ENCODE measurements at regions not wholly inside any gene's neighbourhood (a gene's known extent, or its start where the extent isn't known, plus 50 kb on each side); places are given as distances from the start of the nearest gene placed in this dataset.

GRCh38 chr12:60421741-60422140 is 825.9 kb downstream of the SLC16A7 start:
- no peaks in the 10 kb centered on the region for H3K4me1 ChIP-seq (ENCODE audit: control insufficient read depth, insufficient read depth, low read length, unreplicated experiment)
- H3K27me3 ChIP-seq (ENCODE audit: insufficient read depth, low read length), result no peaks in the 10 kb centered on the region
- no peak overlapping the region for H3K4me3 ChIP-seq (ENCODE audit: low read depth, low read length)
- H3K79me2 ChIP-seq (ENCODE audit: control insufficient read depth, insufficient read depth, low read length, unreplicated experiment), result no peaks in the 10 kb centered on the region
- no peak overlapping the region for H3K27ac ChIP-seq (ENCODE audit: low read depth, low read length)
- H2AFZ ChIP-seq (ENCODE audit: low read length, unreplicated experiment), result no peak overlapping the region
- peaks cover under 1% of the 10 kb centered on the region; the same call in 1 of the 2 replicates for H3K36me3 ChIP-seq (ENCODE audit: insufficient read depth, low read length)

GRCh38 chr12:60437297-60437696 is 841.5 kb downstream of the SLC16A7 start:
- Histone ChIP-seq H3K27ac (ENCODE audit: low read depth, low read length) (no peak overlapping the region), H3K4me3 (ENCODE audit: low read depth, low read length) (no peak overlapping the region), H3K27me3 (ENCODE audit: insufficient read depth, low read length) (no peaks in the 10 kb centered on the region), H3K4me1 (ENCODE audit: control insufficient read depth, insufficient read depth, low read length, unreplicated experiment) (no peaks in the 10 kb centered on the region), H2AFZ (ENCODE audit: low read length, unreplicated experiment) (no peak overlapping the region), H3K36me3 (ENCODE audit: insufficient read depth, low read length) (no peaks in the 10 kb centered on the region), H3K79me2 (ENCODE audit: control insufficient read depth, insufficient read depth, low read length, unreplicated experiment) (no peaks in the 10 kb centered on the region)

GRCh38 chr12:60441577-60441976 is 845.7 kb downstream of the SLC16A7 start:
- H3K79me2 ChIP-seq (ENCODE audit: control insufficient read depth, insufficient read depth, low read length, unreplicated experiment), result no peaks in the 10 kb centered on the region
- no peaks in the 10 kb centered on the region for H3K4me1 ChIP-seq (ENCODE audit: control insufficient read depth, insufficient read depth, low read length, unreplicated experiment)
- H3K4me3 ChIP-seq (ENCODE audit: low read depth, low read length), result no peak overlapping the region
- no peaks in the 10 kb centered on the region for H3K27me3 ChIP-seq (ENCODE audit: insufficient read depth, low read length)
- no peaks in the 10 kb centered on the region for H3K36me3 ChIP-seq (ENCODE audit: insufficient read depth, low read length)
- H2AFZ ChIP-seq (ENCODE audit: low read length, unreplicated experiment), result no peak overlapping the region
- H3K27ac ChIP-seq (ENCODE audit: low read depth, low read length), result no peak overlapping the region

- Histone ChIP-seq H3K27ac (ENCODE audit: low read depth, low read length) (no peak overlapping the region), H3K27me3 (ENCODE audit: insufficient read depth, low read length) (no peaks in the 10 kb centered on the region), H2AFZ (ENCODE audit: low read length, unreplicated experiment) (no peak overlapping the region), H3K4me1 (ENCODE audit: control insufficient read depth, insufficient read depth, low read length, unreplicated experiment) (no peaks in the 10 kb centered on the region), H3K79me2 (ENCODE audit: control insufficient read depth, insufficient read depth, low read length, unreplicated experiment) (no peaks in the 10 kb centered on the region), H3K4me3 (ENCODE audit: low read depth, low read length) (no peak overlapping the region), H3K36me3 (ENCODE audit: insufficient read depth, low read length) (no peaks in the 10 kb centered on the region)
These were observed 855.6 kb downstream of the SLC16A7 start for GRCh38 chr12:60451457-60451856.

GRCh38 chr12:60465060-60465459 is 869.2 kb downstream of the SLC16A7 start:
- Histone ChIP-seq H3K79me2 (ENCODE audit: control insufficient read depth, insufficient read depth, low read length, unreplicated experiment) (no peaks in the 10 kb centered on the region), H3K4me3 (ENCODE audit: low read depth, low read length) (no peak overlapping the region), H3K27ac (ENCODE audit: low read depth, low read length) (no peak overlapping the region)

GRCh38 chr12:60468546-60468945 is 872.7 kb downstream of the SLC16A7 start:
- H3K4me1 ChIP-seq (ENCODE audit: control insufficient read depth, insufficient read depth, low read length, unreplicated experiment), result no peaks in the 10 kb centered on the region
- no peak overlapping the region for H3K4me3 ChIP-seq (ENCODE audit: low read depth, low read length)
- H3K36me3 ChIP-seq (ENCODE audit: insufficient read depth, low read length), result no peaks in the 10 kb centered on the region
- no peak overlapping the region for H2AFZ ChIP-seq (ENCODE audit: low read length, unreplicated experiment)
- no peaks in the 10 kb centered on the region for H3K79me2 ChIP-seq (ENCODE audit: control insufficient read depth, insufficient read depth, low read length, unreplicated experiment)
- no peak overlapping the region for H3K27ac ChIP-seq (ENCODE audit: low read depth, low read length)
- no peaks in the 10 kb centered on the region for H3K27me3 ChIP-seq (ENCODE audit: insufficient read depth, low read length)

More at GRCh38 chr12:60465060-60465459, 869.2 kb downstream of the SLC16A7 start:
- Histone ChIP-seq H3K4me1 (ENCODE audit: control insufficient read depth, insufficient read depth, low read length, unreplicated experiment) (no peaks in the 10 kb centered on the region), H3K36me3 (ENCODE audit: insufficient read depth, low read length) (no peaks in the 10 kb centered on the region), H3K27me3 (ENCODE audit: insufficient read depth, low read length) (no peaks in the 10 kb centered on the region), H2AFZ (ENCODE audit: low read length, unreplicated experiment) (no peak overlapping the region)

- no peaks in the 10 kb centered on the region for H3K4me1 ChIP-seq (ENCODE audit: control insufficient read depth, insufficient read depth, low read length, unreplicated experiment)
- no peak overlapping the region for H3K27ac ChIP-seq (ENCODE audit: low read depth, low read length)
These were observed 880.0 kb downstream of the SLC16A7 start for GRCh38 chr12:60475825-60476224.

GRCh38 chr12:60487284-60487683 is 891.5 kb downstream of the SLC16A7 start:
- H3K36me3 ChIP-seq (ENCODE audit: insufficient read depth, low read length), result no peaks in the 10 kb centered on the region
- no peaks in the 10 kb centered on the region for H3K79me2 ChIP-seq (ENCODE audit: control insufficient read depth, insufficient read depth, low read length, unreplicated experiment)
- H3K4me3 ChIP-seq (ENCODE audit: low read depth, low read length), result no peak overlapping the region
- no peak overlapping the region for H3K27ac ChIP-seq (ENCODE audit: low read depth, low read length)
- no peak overlapping the region for H2AFZ ChIP-seq (ENCODE audit: low read length, unreplicated experiment)
- H3K27me3 ChIP-seq (ENCODE audit: insufficient read depth, low read length), result no peaks in the 10 kb centered on the region
- no peaks in the 10 kb centered on the region for H3K4me1 ChIP-seq (ENCODE audit: control insufficient read depth, insufficient read depth, low read length, unreplicated experiment)

More at GRCh38 chr12:60475825-60476224, 880.0 kb downstream of the SLC16A7 start:
- Histone ChIP-seq H3K4me3 (ENCODE audit: low read depth, low read length) (no peak overlapping the region), H3K27me3 (ENCODE audit: insufficient read depth, low read length) (no peaks in the 10 kb centered on the region), H3K79me2 (ENCODE audit: control insufficient read depth, insufficient read depth, low read length, unreplicated experiment) (no peaks in the 10 kb centered on the region), H3K36me3 (ENCODE audit: insufficient read depth, low read length) (no peaks in the 10 kb centered on the region), H2AFZ (ENCODE audit: low read length, unreplicated experiment) (no peak overlapping the region)

GRCh38 chr12:60489071-60489470 is 893.2 kb downstream of the SLC16A7 start:
- Histone ChIP-seq H2AFZ (ENCODE audit: low read length, unreplicated experiment) (no peak overlapping the region), H3K4me1 (ENCODE audit: control insufficient read depth, insufficient read depth, low read length, unreplicated experiment) (peaks cover 2% of the 10 kb centered on the region), H3K4me3 (ENCODE audit: low read depth, low read length) (no peak overlapping the region), H3K27me3 (ENCODE audit: insufficient read depth, low read length) (no peaks in the 10 kb centered on the region), H3K27ac (ENCODE audit: low read depth, low read length) (no peak overlapping the region), H3K36me3 (ENCODE audit: insufficient read depth, low read length) (no peaks in the 10 kb centered on the region), H3K79me2 (ENCODE audit: control insufficient read depth, insufficient read depth, low read length, unreplicated experiment) (no peaks in the 10 kb centered on the region)

GRCh38 chr12:60494244-60494643 is 898.4 kb downstream of the SLC16A7 start:
- H3K4me3 ChIP-seq (ENCODE audit: low read depth, low read length), result no peak overlapping the region
- H3K4me1 ChIP-seq (ENCODE audit: control insufficient read depth, insufficient read depth, low read length, unreplicated experiment), result peaks cover 3% of the 10 kb centered on the region
- H3K27ac ChIP-seq (ENCODE audit: low read depth, low read length), result no peak overlapping the region
- no peaks in the 10 kb centered on the region for H3K27me3 ChIP-seq (ENCODE audit: insufficient read depth, low read length)
- no peaks in the 10 kb centered on the region for H3K36me3 ChIP-seq (ENCODE audit: insufficient read depth, low read length)
- no peaks in the 10 kb centered on the region for H3K79me2 ChIP-seq (ENCODE audit: control insufficient read depth, insufficient read depth, low read length, unreplicated experiment)
- H2AFZ ChIP-seq (ENCODE audit: low read length, unreplicated experiment), result peak overlapping the region; percentile 46

GRCh38 chr12:60498656-60499055 is 902.8 kb downstream of the SLC16A7 start:
- H3K79me2 ChIP-seq (ENCODE audit: control insufficient read depth, insufficient read depth, low read length, unreplicated experiment), result no peaks in the 10 kb centered on the region

More at GRCh38 chr12:60498656-60499055, 902.8 kb downstream of the SLC16A7 start:
- peaks cover 3% of the 10 kb centered on the region for H3K4me1 ChIP-seq (ENCODE audit: control insufficient read depth, insufficient read depth, low read length, unreplicated experiment)
- no peaks in the 10 kb centered on the region for H3K27me3 ChIP-seq (ENCODE audit: insufficient read depth, low read length)
- no peak overlapping the region for H3K27ac ChIP-seq (ENCODE audit: low read depth, low read length)
- no peaks in the 10 kb centered on the region for H3K36me3 ChIP-seq (ENCODE audit: insufficient read depth, low read length)
- no peak overlapping the region for H3K4me3 ChIP-seq (ENCODE audit: low read depth, low read length)
- no peak overlapping the region for H2AFZ ChIP-seq (ENCODE audit: low read length, unreplicated experiment)
